Effector CD4-positive, alpha-beta T cell (primary cell): ENCODE measurements at regions not wholly inside any gene's neighbourhood (a gene's known extent, or its start where the extent isn't known, plus 50 kb on each side); places are given as distances from the start of the nearest gene placed in this dataset.
"Not testable (repeated sequence)": the region's sequence is repeated elsewhere in the genome, so short reads cannot be mapped to it uniquely, and the experiment has no call there.

ENCODE experiments used
- DNase-seq: peaks from one replicate; pipeline ENCODE4 v3.0.0-alpha.2; 2020

DNA sequence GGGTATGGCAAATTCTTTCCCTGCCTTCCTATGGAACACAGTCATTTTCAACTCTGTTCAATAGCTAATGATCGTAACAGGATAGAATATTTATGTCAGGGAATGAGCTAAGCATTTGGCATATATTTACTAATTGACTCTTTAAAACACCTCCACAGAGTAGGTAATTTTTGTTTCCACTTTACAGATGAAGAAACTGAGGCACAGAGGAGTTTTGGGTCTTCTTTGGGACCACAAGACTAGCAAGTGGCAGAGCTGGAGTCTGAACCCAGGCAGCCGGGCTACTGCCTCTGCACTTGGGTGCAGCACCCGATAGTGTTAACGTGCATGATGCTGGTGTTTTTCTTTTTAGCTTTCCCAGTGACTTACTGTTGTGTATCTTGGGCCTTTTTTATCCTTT lies 384.0 kb downstream of the SFMBT2 start:
- DNase-seq: no peak

DNA sequence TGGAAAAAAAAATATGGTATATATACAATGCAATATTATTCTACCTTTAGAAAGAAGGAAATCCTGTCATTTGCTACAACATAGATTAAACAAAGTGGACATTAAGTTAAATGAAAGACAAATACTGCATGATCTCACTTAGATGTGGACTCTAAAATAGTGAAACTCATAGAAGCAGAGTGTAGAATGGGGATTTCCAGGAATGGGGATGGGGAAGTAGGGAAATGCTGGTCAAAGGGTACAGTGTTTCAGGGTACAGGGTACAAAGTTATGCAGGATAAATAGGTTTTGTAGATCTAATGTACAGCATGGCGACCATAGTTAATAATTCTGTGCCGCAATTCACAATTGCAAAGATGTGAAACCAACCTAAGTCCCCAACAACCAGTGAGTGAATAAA lies 385.5 kb downstream of the SFMBT2 start:
- DNase-seq: no peak

DNA sequence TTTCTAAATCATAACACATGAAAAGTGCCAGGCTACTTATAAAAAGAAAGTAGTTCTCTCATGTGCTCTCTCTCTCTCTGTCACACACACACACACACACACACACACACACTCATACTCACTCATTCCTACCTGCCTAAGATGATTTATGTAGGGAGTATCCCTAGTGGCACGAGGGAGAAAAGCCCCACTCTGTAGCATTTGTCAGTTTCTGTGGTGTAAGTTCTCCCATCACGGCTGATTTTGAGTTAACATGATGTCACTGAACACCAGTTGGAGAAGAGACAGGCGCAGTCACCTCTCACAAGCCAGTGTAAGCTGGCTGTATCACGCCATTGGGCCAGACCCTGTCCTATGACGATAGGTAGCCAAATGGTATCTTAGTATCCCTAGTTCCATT lies 395.4 kb downstream of the SFMBT2 start:
- no peak for DNase-seq

DNA sequence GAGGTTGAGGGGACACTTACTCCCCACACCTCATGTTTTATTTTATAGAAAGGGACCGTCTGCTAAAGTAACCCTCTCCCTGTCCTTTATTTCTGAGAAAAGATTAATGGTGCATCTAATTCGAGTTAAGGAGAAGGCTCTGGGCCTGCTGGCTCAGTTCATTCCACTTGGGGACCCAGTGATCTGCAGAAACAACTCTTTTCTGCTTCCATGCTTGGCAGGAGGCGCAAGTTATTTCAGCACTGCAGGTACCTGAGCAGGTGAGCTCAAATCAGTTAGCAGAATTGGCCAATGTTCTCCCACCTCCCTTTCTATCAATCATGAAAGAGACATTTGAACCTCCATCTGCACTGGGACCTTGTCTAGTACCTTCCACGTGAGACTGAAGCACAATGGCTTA lies 396.1 kb downstream of the SFMBT2 start:
- DNase-seq: no peak

DNA sequence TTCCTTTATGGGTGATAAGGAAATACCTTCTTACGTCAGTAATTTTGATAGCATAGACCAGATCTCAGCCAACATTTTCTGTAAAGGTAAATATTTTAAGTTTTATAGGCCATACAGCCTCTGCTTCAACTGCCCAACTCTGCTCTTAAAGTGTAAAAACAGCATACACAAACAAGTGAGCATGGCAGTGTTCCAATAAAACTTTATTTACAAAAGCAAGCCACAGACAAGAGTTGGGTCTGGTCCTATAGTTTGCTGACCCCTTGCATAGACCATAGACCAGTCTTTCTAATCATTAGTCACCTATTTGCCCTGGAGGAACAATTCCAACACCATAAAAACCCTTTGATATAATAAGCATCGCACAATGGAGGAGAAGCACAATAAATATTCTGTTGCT lies 398.8 kb downstream of the SFMBT2 start:
- DNase-seq: no peak

DNA sequence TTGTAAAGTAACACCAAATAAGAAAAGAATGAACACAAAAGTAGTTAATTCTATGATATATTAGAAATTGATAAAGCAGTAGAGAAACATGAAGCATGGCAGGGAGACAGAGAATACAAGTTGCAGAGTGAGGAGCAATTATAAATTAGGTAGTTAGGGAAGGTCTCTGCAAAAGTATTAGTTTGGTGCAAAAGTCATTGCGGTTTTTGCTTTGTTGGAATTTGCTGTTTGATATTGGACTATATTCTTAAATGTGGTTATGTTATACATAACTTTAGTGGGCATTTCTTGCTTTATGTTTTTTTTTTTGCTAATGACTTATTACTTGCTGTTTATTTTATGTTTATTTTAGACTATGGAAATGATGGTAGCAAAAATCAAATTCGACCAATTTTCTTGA lies 402.2 kb downstream of the SFMBT2 start:
- DNase-seq: no peak

DNA sequence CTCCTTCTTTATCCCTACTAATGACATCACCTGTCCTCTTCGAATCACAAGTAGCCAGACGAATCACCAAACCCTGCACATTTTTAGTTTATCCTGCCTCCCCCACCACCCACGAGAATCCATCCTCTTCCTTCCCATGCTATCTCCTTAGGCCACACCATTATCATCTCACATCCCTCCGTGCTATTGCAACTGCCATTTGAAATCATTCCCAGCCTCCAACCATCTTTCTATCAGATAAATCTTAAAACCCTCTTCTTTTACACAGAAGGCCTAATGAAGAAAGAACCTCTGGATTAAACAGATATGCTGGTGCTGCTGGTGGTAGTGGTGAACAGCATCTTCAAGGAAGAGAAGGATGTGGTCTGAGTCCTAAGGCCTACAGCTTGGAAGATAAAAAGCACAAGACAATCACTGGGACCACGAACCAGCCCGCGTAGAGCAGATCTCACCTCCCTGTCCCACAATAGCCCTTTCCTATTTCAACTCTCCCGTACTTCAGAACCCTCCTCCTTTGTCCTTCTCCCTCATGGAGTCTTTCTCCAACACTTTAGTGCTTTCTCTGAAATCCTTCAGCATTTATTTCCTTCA lies 403.1 kb downstream of the SFMBT2 start:
- no peak for DNase-seq

DNA sequence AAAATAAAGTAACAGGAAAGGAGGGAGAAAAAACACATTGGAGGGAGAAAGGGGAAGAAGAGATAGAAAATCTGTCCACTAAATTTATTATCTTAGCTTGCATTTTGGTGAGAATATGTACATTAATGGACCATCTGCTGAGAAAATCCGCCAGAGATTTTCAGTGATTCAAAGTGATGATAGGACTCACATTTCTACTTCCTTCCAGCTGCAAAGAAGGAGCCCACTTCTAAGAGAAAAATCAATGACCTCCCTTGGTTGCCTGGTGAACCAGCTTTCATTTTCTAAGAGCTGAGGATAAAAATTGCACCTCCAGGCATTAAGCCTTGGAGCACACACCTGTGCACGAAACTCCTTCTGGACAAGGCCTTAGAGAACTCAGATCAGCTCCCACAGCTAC lies 404.3 kb downstream of the SFMBT2 start:
- no peak for DNase-seq

DNA sequence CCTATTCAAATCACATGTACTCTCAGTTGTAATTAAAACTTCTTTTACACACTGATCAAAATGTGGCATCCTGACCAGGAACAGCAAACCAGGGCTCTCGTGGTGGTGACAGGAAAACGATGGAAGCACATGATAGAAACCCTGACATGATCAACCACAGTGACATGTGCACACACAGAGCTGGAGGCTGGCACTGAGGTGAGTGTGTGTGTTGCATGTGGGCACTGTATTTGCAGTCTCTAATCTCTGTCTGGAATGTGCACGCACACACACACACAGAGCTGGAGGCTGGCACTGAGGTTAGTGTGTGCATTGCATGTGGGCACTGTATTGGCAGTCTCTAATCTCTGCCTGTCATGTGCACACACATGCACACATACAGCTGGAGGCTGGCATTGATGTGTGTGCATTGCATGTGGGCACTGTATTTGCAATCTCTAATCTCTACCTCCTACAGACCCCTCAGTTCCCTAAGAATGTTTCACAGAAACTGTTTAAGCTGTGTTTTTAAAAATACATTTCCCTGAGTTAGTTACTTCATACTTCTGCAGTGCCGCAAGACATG lies 406.9 kb downstream of the SFMBT2 start:
- DNase-seq: no peak

DNA sequence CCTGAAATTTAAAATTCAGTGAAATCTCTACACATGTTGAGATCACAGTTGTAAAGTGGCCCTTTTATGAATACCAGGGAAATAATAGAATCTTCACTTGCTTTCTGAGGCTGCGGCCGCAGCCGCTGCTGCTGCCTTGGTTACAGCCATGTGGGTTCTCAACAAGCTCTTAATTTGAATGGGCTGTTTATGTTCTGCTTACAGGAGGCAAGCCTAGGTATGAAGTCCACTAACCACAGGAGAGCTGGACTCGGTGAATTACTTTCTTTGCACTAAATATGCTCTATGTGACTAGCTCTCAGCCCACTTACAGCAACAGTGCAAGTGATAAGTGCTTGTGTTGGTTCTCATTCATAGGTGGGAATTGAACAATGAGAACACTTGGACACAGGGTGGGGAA lies 410.8 kb downstream of the SFMBT2 start:
- no peak for DNase-seq

DNA sequence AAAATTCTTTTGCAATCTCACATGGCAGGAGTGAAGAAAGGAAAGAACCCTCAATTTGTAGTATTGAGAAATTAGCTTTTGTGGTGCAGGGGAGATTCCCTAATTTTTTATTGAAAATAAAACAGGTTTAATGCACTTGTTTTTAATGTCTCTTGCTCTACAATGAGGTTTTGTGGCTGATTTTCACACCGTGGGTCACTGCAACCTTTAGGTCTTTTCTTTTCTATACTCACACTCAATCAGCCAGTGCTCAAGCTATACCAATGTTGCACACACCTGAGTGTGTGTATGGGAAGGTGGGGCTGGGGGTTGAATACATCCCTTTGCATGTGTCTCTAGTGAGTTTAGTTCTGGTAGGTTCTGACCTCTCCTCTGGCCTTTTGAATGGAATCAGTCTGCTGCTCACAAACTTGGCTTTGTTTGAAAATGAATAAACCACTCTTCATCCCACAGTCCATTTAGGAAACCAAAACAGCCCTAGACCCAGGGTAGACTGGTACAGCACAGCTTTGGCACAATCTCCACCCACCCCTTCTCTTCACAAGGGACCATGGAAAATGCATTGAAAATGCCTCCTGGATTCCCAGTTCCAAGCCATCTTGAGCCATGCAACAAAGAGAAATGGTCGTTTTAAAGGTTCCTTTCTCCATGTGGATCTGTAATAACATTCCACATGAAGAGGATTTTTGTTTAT lies 411.5 kb downstream of the SFMBT2 start:
- DNase-seq: no peak

DNA sequence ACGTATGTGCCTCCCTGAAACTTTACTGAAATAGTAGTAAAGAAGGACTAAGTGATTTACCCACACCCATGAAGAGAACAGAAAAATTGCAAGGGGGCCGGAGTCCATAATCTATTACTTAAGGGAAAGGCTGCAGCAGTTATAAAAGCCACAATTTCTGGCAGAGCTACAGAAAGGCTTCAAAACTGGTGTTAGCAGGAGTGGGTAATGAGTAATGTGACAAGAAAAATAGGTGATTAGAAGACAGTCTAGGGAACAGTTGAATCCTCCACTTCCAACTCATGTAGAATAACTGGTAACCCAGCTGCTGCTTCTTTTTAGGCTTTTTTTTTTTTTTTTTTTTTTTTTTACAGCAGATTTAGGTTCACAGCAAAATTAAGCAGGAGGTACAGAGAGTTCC lies 413.3 kb downstream of the SFMBT2 start:
- no peak for DNase-seq

DNA sequence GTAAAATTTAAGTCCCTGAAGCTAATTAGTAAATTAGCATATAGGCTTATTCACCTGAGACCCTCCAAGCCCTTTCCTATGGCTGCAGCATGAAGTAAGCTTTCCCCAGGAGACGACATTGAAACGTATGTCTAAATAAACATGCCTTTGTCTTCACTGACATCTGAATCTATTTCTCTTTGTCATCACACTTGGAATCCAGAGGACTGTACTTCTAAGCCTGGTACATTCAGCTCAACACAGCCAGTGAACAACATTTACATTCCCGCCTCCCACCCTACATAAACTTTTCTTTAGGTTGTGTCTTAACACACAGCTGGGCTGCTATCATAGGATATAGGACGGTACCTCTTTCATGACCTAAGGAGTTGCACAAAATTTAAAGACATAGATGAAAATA lies 414.4 kb downstream of the SFMBT2 start:
- DNase-seq: no peak

DNA sequence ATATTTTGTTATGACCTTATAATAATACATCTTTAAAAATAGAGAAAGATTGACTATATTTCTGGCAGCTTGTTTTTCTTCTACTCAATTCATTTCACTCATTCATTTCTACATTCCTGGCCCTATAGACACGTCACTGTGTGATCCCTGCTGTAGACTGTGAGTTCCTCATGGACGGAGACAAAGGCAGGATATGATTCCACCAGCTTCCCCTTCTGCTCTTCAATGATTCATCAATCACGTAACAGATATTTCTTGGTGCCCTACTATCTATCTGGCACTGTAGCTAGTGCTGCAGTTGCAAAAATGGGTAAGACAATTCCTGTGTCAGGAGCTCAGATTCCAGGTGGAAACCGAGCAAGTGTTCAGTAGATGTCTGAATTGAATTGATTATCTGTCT lies 415.0 kb downstream of the SFMBT2 start:
- no peak for DNase-seq

DNA sequence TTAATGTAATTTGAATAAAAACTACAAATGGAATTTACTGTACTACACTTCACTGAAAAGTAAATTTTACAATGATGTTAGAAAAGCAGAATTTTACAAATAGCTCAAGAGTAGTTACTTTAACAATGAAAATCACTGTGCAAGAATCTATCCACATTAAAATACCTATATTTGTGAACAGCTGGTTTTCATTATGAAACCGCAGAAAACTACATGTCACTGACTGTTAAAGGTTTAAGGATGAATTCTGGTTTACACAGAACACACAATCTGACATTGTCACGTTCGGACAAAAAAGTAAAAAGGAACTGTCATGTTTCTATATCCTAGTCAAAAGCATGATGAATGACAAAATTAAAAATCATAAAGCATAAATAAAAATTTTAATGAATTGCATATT lies 415.3 kb upstream of the PRKCQ start:
- DNase-seq: no peak

DNA sequence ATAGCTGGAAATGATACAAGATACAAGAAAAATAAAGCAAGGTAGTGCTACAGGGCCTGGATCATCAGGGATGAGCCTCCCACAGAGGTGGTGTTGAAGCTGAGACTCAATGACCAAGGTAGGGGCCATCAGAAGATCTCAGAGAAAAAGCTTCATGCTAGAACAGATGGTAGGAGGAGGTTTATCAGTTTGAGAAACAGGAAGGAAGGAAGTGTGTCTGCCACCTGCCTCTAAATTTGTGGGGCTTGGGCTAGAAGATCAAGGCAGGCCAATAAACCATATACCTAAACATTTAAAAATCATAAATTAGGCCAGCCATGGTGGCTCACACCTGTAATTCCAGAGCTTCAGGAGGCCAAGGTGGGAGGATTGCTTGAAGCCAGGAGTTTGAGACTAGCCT lies 410.8 kb upstream of the PRKCQ start:
- DNase-seq: no peak

DNA sequence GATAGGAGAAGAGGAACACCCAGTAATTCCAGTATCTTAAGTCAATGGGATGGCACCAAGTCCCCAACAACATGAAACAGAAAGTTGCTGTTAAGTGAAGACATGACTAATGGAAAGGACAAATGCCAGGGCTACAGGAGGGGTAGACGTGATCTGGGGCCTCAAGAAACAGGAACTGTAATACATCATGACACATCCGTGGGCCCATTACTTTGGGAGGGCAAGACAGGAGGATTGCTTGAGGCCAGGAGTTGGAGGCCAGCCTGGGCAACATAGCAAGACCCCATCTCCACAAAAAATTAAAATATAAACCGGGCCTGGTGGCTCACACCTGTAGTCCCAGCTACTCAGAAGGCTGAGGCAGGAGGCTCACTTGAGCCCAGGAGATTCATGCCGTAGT lies 408.6 kb upstream of the PRKCQ start:
- DNase-seq: no peak

DNA sequence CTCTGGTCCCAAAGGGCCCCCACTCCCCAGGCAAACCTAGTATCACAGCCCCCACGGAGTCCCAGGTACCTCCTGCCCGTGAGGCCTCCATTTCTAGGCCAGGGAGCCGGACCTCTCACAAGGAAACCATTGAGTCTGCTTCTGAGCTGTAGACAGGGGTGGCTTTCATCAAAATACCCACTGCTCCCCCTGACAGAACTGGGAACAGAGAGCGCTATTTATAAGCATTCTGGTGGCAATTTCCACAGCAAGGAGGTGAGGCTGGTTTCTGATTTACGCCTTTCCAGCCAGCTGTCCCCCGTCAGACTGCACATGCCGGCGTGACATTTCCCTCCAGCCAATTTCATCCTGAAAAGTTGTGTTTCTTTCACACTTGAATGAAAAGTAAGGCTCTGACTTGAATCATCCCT lies 407.5 kb upstream of the PRKCQ start:
- no peak for DNase-seq

DNA sequence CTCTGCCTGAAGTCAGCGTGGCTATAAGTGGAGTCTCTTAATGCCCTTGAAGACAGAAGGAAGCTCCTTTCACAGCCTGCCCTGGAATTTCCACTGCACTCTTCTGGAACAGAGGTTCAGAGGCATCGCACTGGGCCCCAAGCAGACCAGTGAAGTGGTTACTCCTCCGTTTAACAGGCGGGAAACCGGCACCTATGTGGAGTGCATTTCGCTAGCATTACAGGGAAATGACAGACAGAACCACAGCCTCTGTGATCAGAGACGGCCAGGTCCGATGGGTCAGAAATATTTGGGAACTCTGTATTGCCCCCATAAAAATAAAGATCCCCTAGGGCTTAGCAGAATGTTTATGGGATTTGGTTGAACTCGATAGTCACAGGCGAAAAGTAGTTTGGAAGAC lies 406.9 kb upstream of the PRKCQ start:
- DNase-seq: no peak

DNA sequence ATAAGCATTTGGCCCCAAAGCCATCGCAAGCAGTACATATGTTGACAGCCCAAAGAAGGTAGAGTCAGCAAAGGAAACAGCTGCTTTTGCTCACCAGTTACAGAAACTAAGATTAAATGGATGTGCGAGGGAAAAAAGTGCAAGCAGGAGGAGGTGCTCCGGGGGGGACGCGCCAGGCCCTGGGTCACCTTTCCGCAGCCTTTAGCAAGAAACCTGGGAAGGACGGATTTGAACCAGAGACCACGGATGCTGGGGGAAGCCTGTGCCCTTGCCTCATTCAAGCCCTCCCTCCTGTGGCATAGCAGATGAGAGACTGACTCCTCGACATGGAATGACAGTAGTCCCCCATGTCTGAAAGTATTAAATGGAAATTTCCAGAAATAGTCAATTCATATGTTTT lies 405.6 kb upstream of the PRKCQ start:
- no peak for DNase-seq

DNA sequence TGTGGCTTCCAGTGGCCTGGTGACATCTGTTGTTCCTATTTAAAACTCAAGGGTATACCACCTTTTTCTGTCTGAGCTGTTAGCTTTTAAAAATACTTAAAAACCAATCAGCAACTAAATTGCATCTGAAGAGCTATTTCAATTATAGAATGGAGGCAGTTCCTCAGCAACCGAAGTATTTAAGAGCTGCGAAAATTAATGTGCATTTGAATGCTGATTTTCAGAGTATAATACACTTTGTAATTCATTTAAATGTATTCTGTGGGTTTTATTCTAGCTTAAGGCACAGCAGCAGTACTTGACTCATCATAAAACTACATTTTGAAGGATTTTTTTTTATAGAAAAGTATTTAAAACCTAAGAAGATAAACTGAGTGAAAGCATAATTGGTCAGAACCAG lies 404.9 kb upstream of the PRKCQ start:
- no peak for DNase-seq

DNA sequence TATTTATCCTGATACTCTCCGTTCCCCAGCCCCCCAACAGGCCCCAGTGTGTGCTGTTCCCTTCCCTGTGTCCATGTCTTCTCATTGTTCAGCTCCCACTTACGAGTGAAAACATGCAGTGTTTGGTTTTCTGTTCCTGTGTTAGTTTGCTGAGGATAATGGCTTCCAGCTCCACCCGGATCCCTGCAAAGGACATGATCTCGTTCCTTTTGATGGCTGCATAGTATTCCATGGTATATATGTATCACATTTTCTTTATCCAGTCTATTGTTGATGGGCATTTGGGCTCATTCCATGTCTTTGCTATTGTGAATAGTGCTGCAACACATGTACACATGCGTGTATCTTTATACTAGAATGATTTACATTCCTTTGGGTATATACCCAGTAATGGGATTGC lies 403.9 kb upstream of the PRKCQ start:
- DNase-seq: not testable (repeated sequence)

DNA sequence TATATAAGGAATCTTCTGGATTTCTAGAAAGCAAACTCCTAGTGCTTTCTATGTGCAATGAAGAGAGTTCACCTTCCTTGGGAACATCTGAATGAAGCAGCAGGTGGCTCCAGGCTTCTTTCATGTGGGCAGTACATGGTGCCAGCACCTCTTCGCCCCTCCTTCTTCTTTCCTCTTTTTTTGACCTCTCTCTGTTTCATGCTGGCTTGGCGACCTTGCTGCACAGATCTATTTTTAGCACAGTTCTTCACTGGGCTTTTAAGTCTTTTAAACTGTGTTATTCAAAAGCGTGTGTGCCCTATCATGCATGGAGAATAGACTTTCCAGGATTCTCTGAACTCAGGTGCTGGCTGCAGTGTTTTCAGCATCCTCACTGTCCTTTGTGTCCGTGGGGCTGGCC lies 400.3 kb upstream of the PRKCQ start:
- DNase-seq: no peak

DNA sequence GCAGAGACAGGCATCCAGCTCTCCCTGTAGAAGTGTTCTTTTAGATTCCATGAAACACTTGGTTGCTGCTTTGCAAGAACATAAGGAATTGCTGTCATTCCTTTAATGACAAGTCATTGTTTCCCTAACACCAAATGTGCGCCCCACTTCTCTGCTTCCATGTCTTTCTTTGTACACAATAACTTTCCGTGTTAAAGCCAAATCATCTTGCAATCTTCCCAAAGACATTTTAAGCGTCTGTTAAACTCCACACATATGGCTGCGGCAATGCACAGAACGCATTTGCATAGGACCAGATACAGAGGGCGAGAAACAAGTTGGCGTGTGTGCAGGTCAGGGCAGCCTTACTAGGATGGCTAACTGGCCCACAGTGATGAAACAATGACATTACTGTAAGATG lies 399.3 kb upstream of the PRKCQ start:
- no peak for DNase-seq

DNA sequence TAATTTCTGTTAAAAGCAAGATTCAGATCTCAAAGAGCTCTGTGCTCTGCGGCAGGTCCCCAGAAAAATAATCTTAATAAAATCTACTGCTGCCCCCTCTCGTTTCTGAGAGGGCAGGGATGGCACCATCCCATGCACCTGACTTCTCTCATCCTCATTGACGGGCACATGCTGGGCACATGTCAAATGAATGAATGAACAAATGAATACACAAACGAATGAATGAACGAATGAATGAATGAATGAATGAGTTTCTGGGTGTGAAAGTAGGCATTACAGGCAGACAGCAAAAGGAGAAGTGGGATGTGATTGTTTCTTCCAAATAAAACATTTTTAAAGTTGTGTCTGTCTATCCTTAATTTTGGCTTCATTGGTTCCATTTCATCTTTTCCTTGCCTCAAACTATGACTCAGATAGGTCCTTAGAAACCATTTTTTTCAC lies 398.1 kb upstream of the PRKCQ start:
- no peak for DNase-seq
